ENCODE measurements at regions not wholly inside any gene's neighbourhood (a gene's known extent, or its start where the extent isn't known, plus 50 kb on each side); places are given as distances from the start of the nearest gene placed in this dataset.

GRCh38 chr17:72489272-72489641 lies 368.4 kb downstream of the SOX9 start:
- ChIA-PET CTCF (interaction anchor here (1.2 to 1.7 kb wide), 2 partner anchors 9 to 51 kb away, joined by 3 read pairs; no protein-coding TSS in a partner anchor), POLR2A (no interaction called here)
- TF ChIP-seq, protein P1, sequence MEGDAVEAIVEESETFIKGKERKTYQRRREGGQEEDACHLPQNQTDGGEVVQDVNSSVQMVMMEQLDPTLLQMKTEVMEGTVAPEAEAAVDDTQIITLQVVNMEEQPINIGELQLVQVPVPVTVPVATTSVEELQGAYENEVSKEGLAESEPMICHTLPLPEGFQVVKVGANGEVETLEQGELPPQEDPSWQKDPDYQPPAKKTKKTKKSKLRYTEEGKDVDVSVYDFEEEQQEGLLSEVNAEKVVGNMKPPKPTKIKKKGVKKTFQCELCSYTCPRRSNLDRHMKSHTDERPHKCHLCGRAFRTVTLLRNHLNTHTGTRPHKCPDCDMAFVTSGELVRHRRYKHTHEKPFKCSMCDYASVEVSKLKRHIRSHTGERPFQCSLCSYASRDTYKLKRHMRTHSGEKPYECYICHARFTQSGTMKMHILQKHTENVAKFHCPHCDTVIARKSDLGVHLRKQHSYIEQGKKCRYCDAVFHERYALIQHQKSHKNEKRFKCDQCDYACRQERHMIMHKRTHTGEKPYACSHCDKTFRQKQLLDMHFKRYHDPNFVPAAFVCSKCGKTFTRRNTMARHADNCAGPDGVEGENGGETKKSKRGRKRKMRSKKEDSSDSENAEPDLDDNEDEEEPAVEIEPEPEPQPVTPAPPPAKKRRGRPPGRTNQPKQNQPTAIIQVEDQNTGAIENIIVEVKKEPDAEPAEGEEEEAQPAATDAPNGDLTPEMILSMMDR (IDR thresholded peaks at IDR 0.05; ENCODE audit: insufficient read depth, low read length, missing control alignments) = no peak
- no peak overlapping the region for H3K4me3 ChIP-seq (ENCODE audit: low read depth, low read length)
- DNase-seq (ENCODE audit: low read depth, low spot score) = no peak

GRCh38 chr17:72491102-72491501 lies 370.3 kb downstream of the SOX9 start:
- CTCF ChIA-PET = no interaction called here
- TF ChIP-seq, protein P1 (IDR thresholded peaks at IDR 0.05; ENCODE audit: insufficient read depth, low read length, missing control alignments) = no peak
- H3K4me3 ChIP-seq (ENCODE audit: low read depth, low read length) = no peak overlapping the region
- DNase-seq (ENCODE audit: low read depth, low spot score) = no peak
- POLR2A ChIA-PET = no interaction called here

DNA sequence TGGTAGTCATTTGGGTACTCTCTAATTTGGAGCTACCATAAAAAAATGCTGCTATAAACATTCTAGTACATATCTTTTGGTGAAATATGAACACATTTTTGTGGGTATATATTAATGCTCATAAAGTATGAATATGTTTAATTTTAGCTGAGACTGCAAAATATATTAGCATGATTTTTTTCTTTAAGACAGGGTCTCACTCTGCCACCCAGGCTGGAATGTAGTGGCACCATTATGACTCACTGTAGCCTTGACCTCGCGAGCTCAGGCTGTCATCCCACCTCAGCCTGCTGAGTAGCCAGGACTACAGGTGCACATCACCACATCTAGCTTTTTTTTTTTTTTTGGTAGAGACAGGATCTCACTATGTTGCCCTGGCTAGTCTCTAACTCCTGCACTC lies 371.7 kb downstream of the SOX9 start:
- DNase-seq (ENCODE audit: low read depth, low spot score) = no peak
- TF ChIP-seq, protein P1 (IDR thresholded peaks at IDR 0.05; ENCODE audit: insufficient read depth, low read length, missing control alignments) = no peak
- ChIA-PET CTCF (no interaction called here), POLR2A (no interaction called here)
- H3K4me3 ChIP-seq (ENCODE audit: low read depth, low read length) = no peak overlapping the region

- POLR2A ChIA-PET = no interaction called here
- TF ChIP-seq, protein P1 (IDR thresholded peaks at IDR 0.05; ENCODE audit: insufficient read depth, low read length, missing control alignments) = no peak
- no peak overlapping the region for H3K4me3 ChIP-seq (ENCODE audit: low read depth, low read length)
- no peak for DNase-seq (ENCODE audit: low read depth, low spot score)
- CTCF ChIA-PET = no interaction called here
These were observed 372.1 kb downstream of the SOX9 start for GRCh38 chr17:72492941-72493340.

DNA sequence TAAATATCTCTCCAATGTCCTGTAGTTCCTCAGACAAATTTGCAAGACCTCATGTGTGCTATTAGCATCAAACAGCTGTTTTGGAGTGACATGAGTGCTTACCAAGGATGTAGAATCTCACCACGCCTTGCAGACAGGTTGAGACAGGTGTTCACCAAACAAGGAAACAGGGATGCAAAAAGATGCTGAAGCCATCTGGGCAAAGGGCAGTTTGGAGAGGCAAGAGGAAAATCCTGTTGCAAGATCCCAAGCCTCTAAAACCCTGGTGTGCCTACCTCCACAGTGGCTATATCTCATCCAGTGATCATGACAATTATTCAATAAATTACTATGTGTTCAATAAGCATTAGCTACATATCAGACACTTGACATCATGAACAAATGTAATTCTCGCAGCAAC lies 373.7 kb downstream of the SOX9 start:
- H3K4me3 ChIP-seq (ENCODE audit: low read depth, low read length) = no peak overlapping the region
- ChIA-PET POLR2A (no interaction called here), CTCF (no interaction called here)
- no peak for DNase-seq (ENCODE audit: low read depth, low spot score)
- TF ChIP-seq, protein P1 (IDR thresholded peaks at IDR 0.05; ENCODE audit: insufficient read depth, low read length, missing control alignments) = no peak

- TF ChIP-seq, protein P1 (IDR thresholded peaks at IDR 0.05; ENCODE audit: insufficient read depth, low read length, missing control alignments) = no peak
- no peak for DNase-seq (ENCODE audit: low read depth, low spot score)
- ChIA-PET CTCF (no interaction called here), POLR2A (no interaction called here)
- no peak overlapping the region for H3K4me3 ChIP-seq (ENCODE audit: low read depth, low read length)
These were observed 375.6 kb downstream of the SOX9 start for GRCh38 chr17:72496461-72496860.
